ENCODE measurements at regions not wholly inside any gene's neighbourhood (a gene's known extent, or its start where the extent isn't known, plus 50 kb on each side); places are given as distances from the start of the nearest gene placed in this dataset.
A peak's percentile ranks its signal among the peaks of the same experiment; 100 is the strongest.
"Not testable (repeated sequence)": the region's sequence is repeated elsewhere in the genome, so short reads cannot be mapped to it uniquely, and the experiment has no call there.

DNA sequence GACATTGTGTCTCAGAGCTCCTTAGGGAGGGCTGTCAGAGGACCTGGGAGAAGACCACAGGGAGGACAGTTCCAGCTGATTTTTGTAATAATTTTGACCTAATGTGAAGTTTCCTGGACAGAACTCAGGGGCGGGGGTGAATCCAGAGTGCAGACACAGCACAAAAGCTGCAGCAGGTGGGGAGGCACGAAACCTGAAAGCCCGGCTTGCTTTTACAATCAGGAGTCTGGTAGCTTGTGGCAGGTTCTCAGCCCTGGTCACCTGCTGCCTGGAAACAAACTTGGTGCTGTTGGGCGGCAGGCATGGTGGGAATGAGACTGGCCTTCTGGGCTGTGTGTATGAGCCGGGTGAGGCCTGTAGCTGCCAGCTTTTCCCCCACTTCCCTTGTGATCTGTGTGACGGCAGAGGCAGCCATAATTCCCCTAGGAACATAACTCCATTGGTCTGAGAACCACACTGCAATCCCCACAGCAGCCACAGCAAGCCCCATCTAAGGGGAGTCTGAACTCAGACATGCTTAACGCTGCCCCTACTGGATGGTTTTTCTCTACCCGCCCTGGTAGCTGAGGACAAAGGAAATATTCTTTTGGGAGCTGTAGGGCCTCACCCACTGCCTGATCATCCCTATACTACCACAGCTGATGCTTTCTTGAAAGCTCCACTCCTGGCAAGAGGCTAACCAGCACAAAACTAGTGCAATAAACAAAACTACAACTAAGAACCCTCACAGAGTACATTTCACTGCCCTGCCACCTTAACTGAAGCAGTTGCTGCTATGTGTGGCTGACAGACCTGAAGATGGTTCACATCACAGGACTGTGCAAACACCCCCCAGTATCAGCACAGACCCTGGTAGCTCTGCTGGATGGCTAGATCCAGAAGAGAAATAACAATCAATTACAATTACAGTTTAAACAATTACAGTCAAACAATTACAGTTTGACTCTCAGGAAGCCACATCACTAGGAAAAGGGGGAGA lies 1055.1 kb upstream of the GJE1 start:
- Mint-ChIP-seq H3K27me3 (ENCODE audit: low read depth) (no peaks in the 10 kb centered on the region), H3K4me3 (no peak overlapping the region), H3K4me1 (peaks cover 8% of the 10 kb centered on the region), H3K9me3 (peaks cover 25% of the 10 kb centered on the region), H3K36me3 (ENCODE audit: low read depth) (peaks cover 22% of the 10 kb centered on the region), H3K27ac (ENCODE audit: unreplicated experiment) (peak overlapping the region; percentile 89)
- DNase-seq (ENCODE audit: low read depth, low spot score), result peak; percentile 36
- TF ChIP-seq, protein P1, sequence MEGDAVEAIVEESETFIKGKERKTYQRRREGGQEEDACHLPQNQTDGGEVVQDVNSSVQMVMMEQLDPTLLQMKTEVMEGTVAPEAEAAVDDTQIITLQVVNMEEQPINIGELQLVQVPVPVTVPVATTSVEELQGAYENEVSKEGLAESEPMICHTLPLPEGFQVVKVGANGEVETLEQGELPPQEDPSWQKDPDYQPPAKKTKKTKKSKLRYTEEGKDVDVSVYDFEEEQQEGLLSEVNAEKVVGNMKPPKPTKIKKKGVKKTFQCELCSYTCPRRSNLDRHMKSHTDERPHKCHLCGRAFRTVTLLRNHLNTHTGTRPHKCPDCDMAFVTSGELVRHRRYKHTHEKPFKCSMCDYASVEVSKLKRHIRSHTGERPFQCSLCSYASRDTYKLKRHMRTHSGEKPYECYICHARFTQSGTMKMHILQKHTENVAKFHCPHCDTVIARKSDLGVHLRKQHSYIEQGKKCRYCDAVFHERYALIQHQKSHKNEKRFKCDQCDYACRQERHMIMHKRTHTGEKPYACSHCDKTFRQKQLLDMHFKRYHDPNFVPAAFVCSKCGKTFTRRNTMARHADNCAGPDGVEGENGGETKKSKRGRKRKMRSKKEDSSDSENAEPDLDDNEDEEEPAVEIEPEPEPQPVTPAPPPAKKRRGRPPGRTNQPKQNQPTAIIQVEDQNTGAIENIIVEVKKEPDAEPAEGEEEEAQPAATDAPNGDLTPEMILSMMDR (conservative IDR thresholded peaks at IDR 0.05), result peak; percentile 54

DNA sequence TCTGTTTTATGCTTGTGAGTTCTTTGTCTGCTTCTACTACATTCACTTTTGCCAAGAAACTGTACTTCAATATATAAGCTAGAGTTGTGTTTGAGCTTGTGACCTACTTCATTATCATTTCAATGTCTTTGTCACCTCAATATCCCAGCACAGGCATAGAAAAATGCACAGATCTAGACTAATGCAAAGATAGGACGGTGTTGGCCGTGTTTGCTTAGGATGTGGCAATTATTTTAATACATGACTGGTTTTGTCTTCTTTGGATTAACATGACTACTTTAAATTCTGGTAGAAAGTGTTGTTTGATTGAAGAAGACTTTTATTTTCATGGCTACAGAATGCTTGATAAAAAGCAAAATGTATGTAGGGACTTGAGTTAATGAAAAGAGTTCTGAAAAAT lies 1075.0 kb upstream of the GJE1 start:
- H3K4me3 Mint-ChIP-seq, result no peak overlapping the region
- H3K27me3 Mint-ChIP-seq (ENCODE audit: low read depth), result no peaks in the 10 kb centered on the region
- H3K27ac Mint-ChIP-seq (ENCODE audit: unreplicated experiment), result no peak overlapping the region
- no peaks in the 10 kb centered on the region for H3K4me1 Mint-ChIP-seq
- H3K36me3 Mint-ChIP-seq (ENCODE audit: low read depth), result no peaks in the 10 kb centered on the region
- no peaks in the 10 kb centered on the region for H3K9me3 Mint-ChIP-seq
- TF ChIP-seq, protein P1 (conservative IDR thresholded peaks at IDR 0.05), result no peak
- no peak for DNase-seq (ENCODE audit: low read depth, low spot score)

DNA sequence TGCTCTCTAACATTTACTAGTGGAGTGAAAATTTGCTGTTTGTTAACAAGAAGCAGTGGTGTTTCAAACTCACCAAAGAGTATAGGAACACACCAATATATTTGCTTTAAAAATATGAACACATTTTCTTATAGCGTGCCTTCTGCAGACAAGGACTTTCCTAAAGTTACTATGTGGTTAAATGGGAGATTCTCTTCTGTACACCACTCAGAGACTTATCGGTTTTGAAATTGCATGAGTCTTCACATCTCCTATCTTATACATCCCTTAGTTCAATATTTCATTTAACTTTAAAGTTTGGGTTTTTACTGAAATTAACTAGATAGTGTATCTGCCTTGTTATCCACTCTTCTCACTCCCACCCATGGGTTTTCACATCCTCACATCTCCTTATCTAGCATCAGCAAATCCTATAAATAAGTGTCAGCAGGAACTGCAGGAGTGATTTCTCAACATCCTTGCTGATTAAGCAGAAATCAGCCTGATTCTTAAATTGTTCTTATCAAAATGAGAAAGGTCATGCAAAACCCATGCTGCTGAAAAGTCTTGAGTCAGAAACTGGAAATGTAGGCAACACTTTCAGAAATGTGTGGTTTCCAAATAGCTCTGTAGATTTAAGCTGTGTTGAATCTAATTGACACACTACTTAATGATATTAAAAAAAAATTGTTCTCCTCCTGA lies 1075.6 kb upstream of the GJE1 start:
- Mint-ChIP-seq H3K36me3 (ENCODE audit: low read depth) (no peaks in the 10 kb centered on the region), H3K9me3 (no peaks in the 10 kb centered on the region), H3K4me3 (no peak overlapping the region), H3K4me1 (no peaks in the 10 kb centered on the region), H3K27ac (ENCODE audit: unreplicated experiment) (no peak overlapping the region), H3K27me3 (ENCODE audit: low read depth) (no peaks in the 10 kb centered on the region)
- no peak for DNase-seq (ENCODE audit: low read depth, low spot score)
- TF ChIP-seq, protein P1 (conservative IDR thresholded peaks at IDR 0.05), result no peak

DNA sequence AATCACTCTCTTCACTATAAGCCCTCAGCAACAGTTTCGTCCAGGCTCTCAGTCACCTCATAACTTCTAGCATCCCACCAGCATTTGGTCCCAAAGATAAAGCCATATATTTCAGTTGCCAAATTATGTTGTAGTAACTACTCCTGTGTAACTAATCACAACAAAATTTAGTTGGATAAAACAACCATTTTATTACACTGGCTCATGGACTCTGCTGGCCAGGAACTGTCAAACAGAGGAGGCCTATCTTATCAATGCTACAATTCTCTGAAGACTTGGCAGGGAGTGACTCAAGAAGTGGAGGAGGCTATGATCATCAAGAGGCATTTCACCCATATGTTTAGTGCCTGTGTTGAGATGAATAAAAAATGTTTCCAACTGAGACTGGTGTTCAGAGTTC lies 1082.3 kb upstream of the GJE1 start:
- TF ChIP-seq, protein P1 (conservative IDR thresholded peaks at IDR 0.05), result no peak
- Mint-ChIP-seq H3K9me3 (peaks cover 4% of the 10 kb centered on the region), H3K4me3 (no peak overlapping the region), H3K27me3 (ENCODE audit: low read depth) (no peaks in the 10 kb centered on the region), H3K27ac (ENCODE audit: unreplicated experiment) (no peak overlapping the region), H3K4me1 (no peaks in the 10 kb centered on the region), H3K36me3 (ENCODE audit: low read depth) (no peaks in the 10 kb centered on the region)
- no peak for DNase-seq (ENCODE audit: low read depth, low spot score)

DNA sequence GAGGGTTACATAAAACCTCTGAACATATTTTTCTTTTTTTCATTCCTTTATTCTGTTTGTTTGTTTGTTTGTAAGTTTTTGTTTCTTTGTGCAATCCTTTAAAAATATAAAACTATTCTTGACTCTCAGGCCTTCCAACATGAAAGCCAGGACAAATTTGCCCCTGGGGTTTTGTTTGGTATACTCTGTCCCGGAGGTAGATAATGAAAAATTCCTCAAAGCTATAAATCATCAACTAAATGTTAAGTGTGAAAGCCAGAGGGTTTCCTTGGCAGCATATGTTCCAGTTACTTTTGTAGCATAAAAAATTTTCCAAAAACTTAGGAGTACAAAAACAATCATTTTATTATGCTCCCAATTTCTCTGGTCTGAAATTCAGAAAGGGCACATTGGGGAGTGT lies 1084.3 kb upstream of the GJE1 start:
- TF ChIP-seq, protein P1 (conservative IDR thresholded peaks at IDR 0.05), result no peak

DNA sequence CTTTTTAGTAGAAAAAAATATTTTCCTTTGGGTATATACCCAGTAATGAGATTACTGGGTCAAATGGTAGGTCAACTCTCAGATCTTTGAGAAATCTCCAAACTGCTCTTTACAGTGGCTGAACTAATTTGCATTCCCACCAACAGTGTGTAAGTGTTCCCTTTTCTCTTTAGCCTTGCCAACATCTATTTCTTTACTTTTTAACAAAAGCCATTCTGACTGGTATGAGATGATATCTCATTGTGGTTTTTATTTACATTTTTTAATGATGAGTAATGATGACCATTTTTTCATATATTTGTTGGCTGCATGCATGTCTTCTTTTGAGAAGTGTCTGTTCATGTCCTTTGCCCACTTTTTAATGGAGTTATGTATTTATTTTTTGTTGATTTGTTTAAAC lies 1086.2 kb upstream of the GJE1 start:
- H3K9me3 Mint-ChIP-seq; H3K36me3 Mint-ChIP-seq (ENCODE audit: low read depth); H3K27me3 Mint-ChIP-seq (ENCODE audit: low read depth); H3K27ac Mint-ChIP-seq (ENCODE audit: unreplicated experiment); H3K4me1 Mint-ChIP-seq; H3K4me3 Mint-ChIP-seq; DNase-seq (ENCODE audit: low read depth, low spot score): not testable (repeated sequence)

More for the DNA sequence above, 1084.3 kb upstream of the GJE1 start:
- H3K36me3 Mint-ChIP-seq (ENCODE audit: low read depth), result peaks cover 4% of the 10 kb centered on the region
- no peak for DNase-seq (ENCODE audit: low read depth, low spot score)
- H3K27me3 Mint-ChIP-seq (ENCODE audit: low read depth), result no peaks in the 10 kb centered on the region
- no peaks in the 10 kb centered on the region for H3K4me1 Mint-ChIP-seq
- peaks cover 8% of the 10 kb centered on the region for H3K9me3 Mint-ChIP-seq
- H3K4me3 Mint-ChIP-seq, result no peak overlapping the region
- H3K27ac Mint-ChIP-seq (ENCODE audit: unreplicated experiment), result no peak overlapping the region

All from neural crest cell (in vitro differentiated cells).